Endothelial cell (in vitro differentiated cells): ENCODE measurements at regions not wholly inside any gene's neighbourhood (a gene's known extent, or its start where the extent isn't known, plus 50 kb on each side); places are given as distances from the start of the nearest gene placed in this dataset.

Experiments used
- DNase-seq: peaks from one replicate; pipeline ENCODE4 v3.0.0; 2021; ENCODE audit warnings: low spot score
- H3K27ac Mint-ChIP-seq: one replicate; pipeline ENCODE4 v1.8.0; 2021; ENCODE audit warnings: mixed read lengths, inconsistent platforms; ENCODE audit not compliant: unreplicated experiment
- H3K27me3 Mint-ChIP-seq: one replicate; pipeline ENCODE4 v1.8.0; 2021; ENCODE audit warnings: mild to moderate bottlenecking, moderate library complexity, mixed read lengths, inconsistent platforms; ENCODE audit not compliant: unreplicated experiment
- H3K36me3 Mint-ChIP-seq: one replicate; pipeline ENCODE4 v1.8.0; 2021; ENCODE audit warnings: mild to moderate bottlenecking, low read depth, mixed read lengths, inconsistent platforms; ENCODE audit not compliant: unreplicated experiment
- H3K4me1 Mint-ChIP-seq: one replicate; pipeline ENCODE4 v1.8.0; 2021; ENCODE audit warnings: mild to moderate bottlenecking, mixed read lengths, inconsistent platforms; ENCODE audit not compliant: unreplicated experiment
- H3K4me3 Mint-ChIP-seq: one replicate; pipeline ENCODE4 v1.8.0; 2021; ENCODE audit warnings: mild to moderate bottlenecking, mixed read lengths, inconsistent platforms; ENCODE audit not compliant: unreplicated experiment
- H3K9me3 Mint-ChIP-seq: one replicate; pipeline ENCODE4 v1.8.0; 2021; ENCODE audit warnings: mixed read lengths, inconsistent platforms; ENCODE audit not compliant: unreplicated experiment
- TF ChIP-seq, protein P1 (sequence below): fragments of 200-600 bp; sonication (generic); IDR thresholded peaks from one replicate; pipeline ENCODE4 v1.5.0; 2021; ENCODE audit warnings: antibody characterized with exemption; ENCODE audit not compliant: unreplicated experiment

DNA sequence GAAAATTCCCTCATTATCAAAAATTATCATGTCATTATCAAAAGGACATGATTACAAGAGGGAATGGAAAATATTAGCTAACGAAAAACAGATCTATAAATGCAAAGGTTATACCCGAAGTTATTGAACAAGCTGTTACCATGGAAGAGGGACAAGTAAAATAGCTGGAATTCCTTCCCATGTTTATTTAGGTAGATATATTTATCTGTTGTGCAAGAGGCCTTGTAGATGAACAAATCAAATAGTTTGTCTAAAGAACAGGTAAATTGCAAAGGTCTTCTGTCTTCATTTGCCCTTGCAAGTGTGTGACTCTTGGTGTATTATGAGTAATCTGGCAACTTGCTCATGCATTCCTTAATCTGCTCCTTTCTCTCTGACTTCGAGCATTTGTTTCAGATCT is 1170.9 kb downstream of the SORCS1 start:
- H3K27me3 Mint-ChIP-seq, result no peaks in the 10 kb centered on the region

GRCh38 chr10:105992928-105993327 is 1171.6 kb downstream of the SORCS1 start:
- no peak for DNase-seq
- H3K36me3 Mint-ChIP-seq, result no peaks in the 10 kb centered on the region

More for the DNA sequence above, 1170.9 kb downstream of the SORCS1 start:
- Mint-ChIP-seq H3K4me3 (no peak overlapping the region), H3K9me3 (no peaks in the 10 kb centered on the region), H3K36me3 (no peaks in the 10 kb centered on the region), H3K27ac (no peak overlapping the region), H3K4me1 (peaks cover 3% of the 10 kb centered on the region)
- TF ChIP-seq, protein P1, sequence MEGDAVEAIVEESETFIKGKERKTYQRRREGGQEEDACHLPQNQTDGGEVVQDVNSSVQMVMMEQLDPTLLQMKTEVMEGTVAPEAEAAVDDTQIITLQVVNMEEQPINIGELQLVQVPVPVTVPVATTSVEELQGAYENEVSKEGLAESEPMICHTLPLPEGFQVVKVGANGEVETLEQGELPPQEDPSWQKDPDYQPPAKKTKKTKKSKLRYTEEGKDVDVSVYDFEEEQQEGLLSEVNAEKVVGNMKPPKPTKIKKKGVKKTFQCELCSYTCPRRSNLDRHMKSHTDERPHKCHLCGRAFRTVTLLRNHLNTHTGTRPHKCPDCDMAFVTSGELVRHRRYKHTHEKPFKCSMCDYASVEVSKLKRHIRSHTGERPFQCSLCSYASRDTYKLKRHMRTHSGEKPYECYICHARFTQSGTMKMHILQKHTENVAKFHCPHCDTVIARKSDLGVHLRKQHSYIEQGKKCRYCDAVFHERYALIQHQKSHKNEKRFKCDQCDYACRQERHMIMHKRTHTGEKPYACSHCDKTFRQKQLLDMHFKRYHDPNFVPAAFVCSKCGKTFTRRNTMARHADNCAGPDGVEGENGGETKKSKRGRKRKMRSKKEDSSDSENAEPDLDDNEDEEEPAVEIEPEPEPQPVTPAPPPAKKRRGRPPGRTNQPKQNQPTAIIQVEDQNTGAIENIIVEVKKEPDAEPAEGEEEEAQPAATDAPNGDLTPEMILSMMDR, result no peak
- DNase-seq, result no peak

GRCh38 chr10:105990529-105990928 is 1174.0 kb downstream of the SORCS1 start:
- DNase-seq, result no peak
- H3K4me1 Mint-ChIP-seq, result peaks cover 3% of the 10 kb centered on the region
- no peaks in the 10 kb centered on the region for H3K36me3 Mint-ChIP-seq
- TF ChIP-seq, protein P1, result no peak
- no peak overlapping the region for H3K4me3 Mint-ChIP-seq
- H3K9me3 Mint-ChIP-seq, result no peaks in the 10 kb centered on the region
- no peak overlapping the region for H3K27ac Mint-ChIP-seq
- H3K27me3 Mint-ChIP-seq, result no peaks in the 10 kb centered on the region

More at GRCh38 chr10:105992928-105993327, 1171.6 kb downstream of the SORCS1 start:
- Mint-ChIP-seq H3K4me3 (no peak overlapping the region), H3K4me1 (peaks cover 3% of the 10 kb centered on the region), H3K27ac (no peak overlapping the region), H3K9me3 (no peaks in the 10 kb centered on the region), H3K27me3 (no peaks in the 10 kb centered on the region)
- TF ChIP-seq, protein P1, result no peak

DNA sequence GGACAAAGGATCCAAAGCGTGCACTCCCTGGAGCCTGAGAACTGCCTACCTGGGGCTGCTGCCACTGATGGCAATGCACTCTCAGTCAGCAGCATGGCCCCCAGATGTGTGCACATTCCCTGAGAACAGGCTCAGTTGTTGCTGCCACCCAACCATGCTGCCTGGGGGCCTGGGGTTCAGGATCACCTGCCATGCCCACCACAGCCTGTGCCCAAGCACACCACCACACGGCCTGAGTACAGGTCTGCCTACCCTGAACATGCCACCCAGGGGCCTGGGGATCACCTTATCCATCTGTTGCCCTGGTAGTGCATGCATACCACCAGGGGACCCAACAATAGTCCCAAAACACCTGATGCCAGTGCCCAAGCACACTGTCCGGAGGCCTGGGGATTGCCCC is 1174.5 kb downstream of the SORCS1 start:
- Mint-ChIP-seq H3K27ac (no peak overlapping the region), H3K36me3 (no peaks in the 10 kb centered on the region), H3K27me3 (no peaks in the 10 kb centered on the region), H3K4me1 (peaks cover 3% of the 10 kb centered on the region), H3K9me3 (no peaks in the 10 kb centered on the region), H3K4me3 (no peak overlapping the region)
- TF ChIP-seq, protein P1, result no peak
- DNase-seq, result no peak

DNA sequence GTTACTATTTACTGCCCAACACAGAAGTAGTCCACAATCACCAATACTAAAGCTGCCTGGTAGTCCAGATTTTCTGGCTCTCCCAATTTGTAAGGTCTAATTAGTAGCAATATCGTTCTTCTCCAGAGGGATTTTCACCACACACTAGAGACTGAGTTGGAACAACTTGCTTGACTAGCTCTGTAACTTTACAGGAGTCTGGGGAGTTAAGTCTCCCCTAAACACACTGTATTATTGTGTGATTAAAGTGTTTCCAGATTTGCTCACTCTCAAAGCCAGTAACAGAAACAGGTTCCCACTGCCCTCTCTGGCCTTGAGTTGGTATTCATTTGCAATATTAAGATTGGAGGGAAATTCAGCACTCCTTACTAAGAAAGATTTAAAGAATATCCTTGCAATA is 1175.7 kb downstream of the SORCS1 start:
- DNase-seq, result no peak
- H3K36me3 Mint-ChIP-seq, result no peaks in the 10 kb centered on the region
- no peaks in the 10 kb centered on the region for H3K27me3 Mint-ChIP-seq
- TF ChIP-seq, protein P1, result no peak
- H3K27ac Mint-ChIP-seq, result no peak overlapping the region
- peaks cover 3% of the 10 kb centered on the region for H3K4me1 Mint-ChIP-seq
- no peak overlapping the region for H3K4me3 Mint-ChIP-seq
- H3K9me3 Mint-ChIP-seq, result no peaks in the 10 kb centered on the region
